Activated CD4-positive, alpha-beta T cell treated with anti-CD3 and anti-CD28 coated beads for 4 hours (primary cell): ENCODE measurements at regions not wholly inside any gene's neighbourhood (a gene's known extent, or its start where the extent isn't known, plus 50 kb on each side); places are given as distances from the start of the nearest gene placed in this dataset.
A peak's percentile ranks its signal among the peaks of the same experiment; 100 is the strongest.
"Not testable (repeated sequence)": the region's sequence is repeated elsewhere in the genome, so short reads cannot be mapped to it uniquely, and the experiment has no call there.

Source experiments
- DNase-seq, 2 donors: peaks; one replicate each; pipeline ENCODE4 v3.0.0-alpha.2; 2020

GRCh38 chrX:15114743-15115566 lies 154.9 kb downstream of the ASB9 start:
- DNase-seq, result no peak

DNA sequence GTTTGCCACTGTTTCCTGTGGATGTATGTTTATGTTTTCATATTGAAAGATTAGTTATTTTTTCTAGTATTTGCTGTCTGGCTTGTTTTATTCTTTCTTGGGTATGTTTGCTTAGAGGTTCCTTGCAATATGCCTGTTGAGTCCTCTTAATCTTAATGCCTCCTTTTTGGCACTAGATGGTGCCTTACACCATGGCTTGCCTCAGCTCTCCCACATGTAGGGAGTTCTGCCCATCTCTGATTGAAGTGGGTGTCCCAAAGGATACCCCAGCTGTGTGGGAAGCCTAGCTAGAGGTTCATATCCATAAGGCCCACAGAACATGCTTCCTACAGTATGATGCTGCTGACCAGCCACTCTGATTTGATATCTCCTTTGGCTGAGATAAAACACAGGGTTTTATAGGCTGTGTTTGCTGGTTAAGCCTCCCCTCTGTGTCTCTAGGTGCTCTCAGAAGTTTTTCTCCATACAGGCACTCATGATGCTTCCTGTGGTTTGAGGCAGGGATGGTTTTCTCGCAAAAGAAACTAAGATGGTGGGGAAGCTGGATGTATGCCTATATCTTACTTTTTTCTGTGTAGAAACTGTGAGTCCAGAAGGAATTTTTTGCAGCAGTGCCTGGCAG lies 162.4 kb downstream of the ASB9 start:
- DNase-seq, result peak in 1 of 2 donors; percentile 1

DNA sequence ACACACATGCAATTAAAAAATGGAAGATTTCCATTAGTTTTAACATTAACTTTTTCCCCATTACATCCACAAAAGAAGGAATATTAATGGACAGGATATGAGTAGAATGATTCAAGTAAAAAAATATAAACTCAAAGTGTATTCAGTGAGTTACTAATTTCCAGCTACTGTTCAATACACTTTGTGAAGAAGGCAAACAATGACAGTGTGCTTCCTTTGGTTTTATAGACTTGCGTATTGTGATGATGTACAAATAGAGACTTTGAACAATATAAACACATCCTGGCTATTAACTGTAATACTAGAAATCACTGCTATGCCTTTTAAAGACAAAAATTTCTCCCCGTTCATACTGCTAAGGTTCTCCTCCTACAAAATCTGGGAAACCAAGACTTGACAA lies 171.4 kb downstream of the ASB9 start:
- no peak for DNase-seq

DNA sequence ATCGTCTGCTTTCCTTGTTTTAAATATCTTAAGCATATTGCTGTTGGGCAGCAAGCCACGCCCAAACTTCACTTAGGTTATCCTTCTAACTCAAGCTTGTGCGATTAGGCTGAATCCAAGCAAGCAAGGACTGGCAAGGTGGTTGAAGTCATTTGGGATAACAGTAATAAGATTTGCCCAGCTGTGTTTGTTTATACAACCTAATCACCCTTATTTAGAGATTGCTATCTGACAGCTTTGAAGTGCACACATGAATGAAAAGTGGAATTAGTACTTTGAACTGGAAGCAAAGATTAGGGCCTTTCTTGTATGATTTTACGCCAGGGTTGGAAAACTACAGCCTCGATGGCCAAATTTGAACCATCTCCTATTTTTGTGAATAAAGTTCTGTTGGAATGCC lies 182.1 kb downstream of the ASB9 start:
- no peak for DNase-seq

DNA sequence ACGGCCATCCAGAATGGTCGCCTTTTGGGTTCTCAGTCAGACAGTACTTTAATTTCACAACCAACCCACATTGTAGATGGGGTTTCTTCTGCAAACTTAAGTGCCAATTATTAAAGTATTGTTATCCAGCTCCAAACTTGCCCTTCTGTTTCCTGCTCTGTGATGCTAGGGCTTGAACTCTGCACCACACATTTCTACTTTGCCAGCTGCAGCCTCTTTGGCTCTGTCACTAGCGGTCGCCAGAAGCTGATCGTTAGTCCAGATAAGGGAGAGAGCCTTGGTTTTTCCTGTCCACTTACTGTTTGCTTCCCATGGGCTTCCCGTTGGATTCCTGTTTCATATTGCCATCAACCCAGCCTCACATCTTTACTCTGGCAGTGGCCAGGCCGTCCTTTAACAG lies 196.6 kb downstream of the ASB9 start:
- DNase-seq, result no peak

- DNase-seq, result no peak
Observed at GRCh38 chrX:15072880-15073279, 197.0 kb downstream of the ASB9 start.

- no peak for DNase-seq
Observed at GRCh38 chrX:15072259-15072658, 197.6 kb downstream of the ASB9 start.

DNA sequence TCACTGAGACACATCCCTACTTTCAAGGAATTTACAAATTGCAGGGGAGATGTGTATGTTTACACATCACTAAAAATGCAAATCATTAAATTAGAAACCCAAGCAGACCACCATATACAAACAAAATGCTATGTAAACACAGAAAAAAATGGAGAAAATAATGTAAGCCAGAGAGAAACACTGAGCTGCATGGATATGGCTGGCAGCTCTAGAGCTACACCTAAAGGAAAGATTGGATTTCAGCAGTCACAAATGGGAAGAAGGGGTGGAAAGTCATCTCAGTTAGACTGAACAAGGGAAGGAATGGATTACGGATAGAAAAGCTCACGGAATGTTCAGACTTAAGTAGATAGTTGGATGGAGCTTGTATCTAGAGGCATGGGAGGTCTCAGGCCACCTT lies 186.3 kb downstream of the MOSPD2 start:
- DNase-seq, result no peak

GRCh38 chrX:15056044-15056443 lies 182.8 kb downstream of the MOSPD2 start:
- no peak for DNase-seq

GRCh38 chrX:15055146-15055930 lies 182.1 kb downstream of the MOSPD2 start:
- DNase-seq, result no peak

DNA sequence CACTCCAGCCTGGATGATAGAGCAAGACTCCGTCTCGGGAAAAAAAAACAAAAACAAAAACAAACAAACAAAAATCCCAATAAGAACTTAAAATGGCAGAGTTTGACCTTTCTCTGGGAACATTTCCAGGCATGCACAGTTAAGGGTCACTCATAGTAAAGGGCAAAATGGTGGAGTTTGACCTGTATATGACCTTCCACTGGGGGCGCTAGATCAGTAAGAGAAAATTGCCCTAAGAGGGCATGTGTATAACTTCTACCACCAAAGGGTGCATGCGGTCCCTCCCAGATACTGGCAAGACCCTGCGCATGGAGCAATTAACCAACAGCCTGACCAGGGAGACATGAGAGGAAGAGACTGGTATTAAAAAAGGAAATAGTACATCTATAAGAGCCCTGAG lies 177.2 kb downstream of the MOSPD2 start:
- DNase-seq, result no peak

- DNase-seq, result no peak
Observed at GRCh38 chrX:15043538-15043937, 170.3 kb downstream of the MOSPD2 start.

DNA sequence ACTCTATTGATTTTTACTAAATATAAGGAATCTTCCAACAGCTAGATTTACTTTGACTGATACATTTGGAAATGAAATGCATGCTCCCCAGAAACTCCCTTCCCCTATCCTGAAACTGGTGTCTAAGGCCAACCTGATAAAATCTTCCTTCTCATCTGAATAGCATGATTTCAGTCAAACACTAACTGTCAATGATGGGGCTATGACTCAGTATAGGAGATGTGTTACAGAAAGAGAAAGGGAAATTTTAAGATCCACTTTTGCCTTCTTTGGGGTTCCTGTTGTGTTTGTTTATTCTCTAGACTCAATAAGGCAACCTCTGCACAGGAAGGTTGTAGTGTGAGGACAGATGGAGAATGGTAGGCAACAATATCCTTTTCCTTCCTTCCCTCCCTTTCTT lies 160.7 kb downstream of the MOSPD2 start:
- DNase-seq, result no peak

DNA sequence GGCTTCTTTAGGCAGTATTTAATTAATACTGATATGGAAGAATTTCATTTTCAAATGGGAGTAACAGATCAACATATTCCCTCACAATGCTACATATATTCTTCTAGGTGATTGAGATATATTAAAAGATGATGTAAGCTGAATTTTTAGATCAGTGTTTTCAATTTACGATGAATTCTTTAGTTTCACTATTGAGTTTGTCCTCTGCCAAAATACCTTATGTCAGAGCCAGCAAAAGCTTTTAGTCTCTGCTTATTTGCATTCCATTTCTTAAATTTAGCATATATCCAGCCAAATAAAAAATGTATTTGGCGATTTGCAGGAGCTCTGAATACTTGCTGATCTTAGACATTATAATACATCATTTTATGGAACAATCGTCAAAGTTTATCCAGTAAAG lies 144.3 kb downstream of the MOSPD2 start:
- DNase-seq, result no peak

GRCh38 chrX:15016051-15016450 lies 142.8 kb downstream of the MOSPD2 start:
- DNase-seq, result no peak

GRCh38 chrX:15014281-15014680 lies 141.1 kb downstream of the MOSPD2 start:
- DNase-seq, result no peak

GRCh38 chrX:15013461-15013860 lies 140.2 kb downstream of the MOSPD2 start:
- DNase-seq, result no peak

GRCh38 chrX:14997271-14997670 lies 124.0 kb downstream of the MOSPD2 start:
- DNase-seq, result no peak

DNA sequence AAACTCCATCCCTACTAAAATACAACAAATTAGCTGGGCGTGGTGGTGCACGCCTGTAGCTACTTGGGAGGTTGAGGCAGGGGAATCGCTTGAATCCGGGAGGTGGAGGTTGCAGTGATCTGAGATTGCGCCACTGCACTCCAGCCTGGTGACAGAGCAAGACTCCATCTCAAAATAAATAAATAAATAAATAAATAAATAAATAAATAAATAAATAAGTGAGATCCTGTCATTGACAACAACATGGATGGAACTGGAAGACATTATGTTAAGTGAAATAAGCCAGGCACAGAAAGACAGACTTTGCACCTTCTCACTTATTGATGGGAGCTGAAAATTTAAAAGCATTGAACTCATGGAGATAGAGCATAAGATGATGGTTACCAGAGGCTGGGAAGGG lies 111.2 kb downstream of the MOSPD2 start:
- not testable (repeated sequence) for DNase-seq
